Activated CD8-positive, alpha-beta T cell treated with anti-CD3 and anti-CD28 coated beads for 36 hours (primary cell): ENCODE measurements at regions not wholly inside any gene's neighbourhood (a gene's known extent, or its start where the extent isn't known, plus 50 kb on each side); places are given as distances from the start of the nearest gene placed in this dataset.

Experiments
- ATAC-seq: fragments of 200-7000 bp; cut with Tn5 transposase; one replicate; pipeline ENCODE4 v1.10.0; 2021; ENCODE audit warnings: mild to moderate bottlenecking, moderate library complexity
- CTCF ChIA-PET: fragments of 350-600 bp; sonication (Branson Sonifier 250); formaldehyde crosslinking; loops from one replicate; lab custom pipeline; 2021; ENCODE audit warnings: antibody characterized with exemption; lab: Charles Lee
- POLR2A ChIA-PET: fragments of 350-600 bp; sonication (Branson Sonifier 250); formaldehyde crosslinking; loops from one replicate; lab custom pipeline; 2021; ENCODE audit warnings: antibody characterized with exemption; lab: Charles Lee
- DNase-seq: peaks from one replicate; pipeline ENCODE4 v3.0.0-alpha.2; 2020
- H3K27ac Mint-ChIP-seq: one replicate; pipeline ENCODE4 v1.8.0; 2021; ENCODE audit warnings: mild to moderate bottlenecking, mixed read lengths
- H3K27me3 Mint-ChIP-seq: one replicate; pipeline ENCODE4 v1.8.0; 2021; ENCODE audit warnings: mixed read lengths
- H3K36me3 Mint-ChIP-seq: one replicate; pipeline ENCODE4 v1.8.0; 2021; ENCODE audit warnings: low read depth, mixed read lengths
- H3K4me1 Mint-ChIP-seq: one replicate; pipeline ENCODE4 v1.8.0; 2021; ENCODE audit warnings: low read depth, mixed read lengths
- H3K4me3 Mint-ChIP-seq: one replicate; pipeline ENCODE4 v1.8.0; 2021; ENCODE audit warnings: mild to moderate bottlenecking, moderate library complexity, mixed read lengths
- H3K9me3 Mint-ChIP-seq: one replicate; pipeline ENCODE4 v1.8.0; 2021; ENCODE audit warnings: mixed read lengths
- intact Hi-C: fragments of 100-400 bp; cut with micrococcal nuclease; formaldehyde crosslinking; loops from one replicate; pipeline ENCODE4 v1.10.0; 2022
- TF ChIP-seq, protein P1 (sequence below): fragments of 200-600 bp; IDR thresholded peaks from one replicate; pipeline ENCODE4 v1.8.0; 2022; ENCODE audit warnings: antibody characterized with exemption, mild to moderate bottlenecking

DNA sequence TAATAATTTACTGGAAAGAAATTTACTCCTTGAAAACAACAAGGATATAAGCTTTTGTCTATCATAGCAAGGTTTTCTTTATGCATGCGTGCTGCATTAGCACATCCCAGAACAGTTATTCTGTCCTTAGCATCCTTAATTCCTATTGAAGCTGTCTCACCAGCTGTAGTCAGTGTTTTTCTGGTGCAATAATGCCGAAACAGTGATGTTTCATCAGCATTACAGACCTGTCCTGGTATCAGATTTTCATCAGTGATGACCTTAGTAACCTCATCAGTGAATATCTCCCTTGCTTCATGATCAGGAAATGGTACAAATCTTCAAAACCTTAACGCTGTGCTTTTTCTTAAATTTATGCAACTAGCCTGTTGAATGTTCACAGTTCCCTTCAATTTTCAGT lies 264.7 kb upstream of the STARD13 start:
- no peak for DNase-seq
- no peak overlapping the region for H3K4me3 Mint-ChIP-seq
- ATAC-seq, result no peak
- peaks cover 18% of the 10 kb centered on the region for H3K4me1 Mint-ChIP-seq
- TF ChIP-seq, protein P1, sequence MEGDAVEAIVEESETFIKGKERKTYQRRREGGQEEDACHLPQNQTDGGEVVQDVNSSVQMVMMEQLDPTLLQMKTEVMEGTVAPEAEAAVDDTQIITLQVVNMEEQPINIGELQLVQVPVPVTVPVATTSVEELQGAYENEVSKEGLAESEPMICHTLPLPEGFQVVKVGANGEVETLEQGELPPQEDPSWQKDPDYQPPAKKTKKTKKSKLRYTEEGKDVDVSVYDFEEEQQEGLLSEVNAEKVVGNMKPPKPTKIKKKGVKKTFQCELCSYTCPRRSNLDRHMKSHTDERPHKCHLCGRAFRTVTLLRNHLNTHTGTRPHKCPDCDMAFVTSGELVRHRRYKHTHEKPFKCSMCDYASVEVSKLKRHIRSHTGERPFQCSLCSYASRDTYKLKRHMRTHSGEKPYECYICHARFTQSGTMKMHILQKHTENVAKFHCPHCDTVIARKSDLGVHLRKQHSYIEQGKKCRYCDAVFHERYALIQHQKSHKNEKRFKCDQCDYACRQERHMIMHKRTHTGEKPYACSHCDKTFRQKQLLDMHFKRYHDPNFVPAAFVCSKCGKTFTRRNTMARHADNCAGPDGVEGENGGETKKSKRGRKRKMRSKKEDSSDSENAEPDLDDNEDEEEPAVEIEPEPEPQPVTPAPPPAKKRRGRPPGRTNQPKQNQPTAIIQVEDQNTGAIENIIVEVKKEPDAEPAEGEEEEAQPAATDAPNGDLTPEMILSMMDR, result no peak
- no peaks in the 10 kb centered on the region for H3K27me3 Mint-ChIP-seq
- intact Hi-C loops, result loop anchor here (10.0 kb wide), 1 partner anchor 265 kb away; the partner anchor contains the start of gene RFC3
- peaks cover 3% of the 10 kb centered on the region for H3K9me3 Mint-ChIP-seq
- CTCF ChIA-PET, result no interaction called here
- POLR2A ChIA-PET, result no interaction called here
- H3K27ac Mint-ChIP-seq, result no peak overlapping the region
- no peaks in the 10 kb centered on the region for H3K36me3 Mint-ChIP-seq

DNA sequence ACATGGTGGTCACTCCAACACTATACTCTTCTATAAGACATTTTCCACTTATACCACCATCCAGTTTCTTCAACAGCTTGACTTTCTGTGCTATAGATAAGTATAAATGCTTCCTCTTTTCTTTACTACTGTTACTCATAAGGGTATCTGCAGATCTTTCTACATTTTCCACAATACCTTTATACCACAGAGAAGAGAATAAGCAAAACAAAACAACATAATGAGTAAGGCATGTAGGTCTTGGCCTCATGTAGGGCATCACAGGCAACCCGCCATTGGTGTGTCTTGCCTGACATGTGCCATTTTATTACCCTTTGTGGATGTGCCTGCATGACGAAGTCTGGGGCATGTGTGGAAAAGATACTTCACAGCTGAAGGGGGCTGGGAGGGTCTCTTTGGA lies 265.3 kb upstream of the STARD13 start:
- POLR2A ChIA-PET, result no interaction called here
- Mint-ChIP-seq H3K27me3 (peaks cover 2% of the 10 kb centered on the region), H3K36me3 (no peaks in the 10 kb centered on the region), H3K4me1 (peaks cover 15% of the 10 kb centered on the region), H3K9me3 (peaks cover 3% of the 10 kb centered on the region), H3K27ac (no peak overlapping the region), H3K4me3 (no peak overlapping the region)
- TF ChIP-seq, protein P1, result no peak
- ATAC-seq, result peak; percentile 39
- CTCF ChIA-PET, result no interaction called here
- DNase-seq, result no peak
- intact Hi-C loops, result loop anchor here (10.0 kb wide), 1 partner anchor 264 kb away; the partner anchor contains the start of gene RFC3

- POLR2A ChIA-PET, result no interaction called here
- DNase-seq (no peak), ATAC-seq (peak; percentile 42)
- intact Hi-C loops, result loop anchor here (5.0 to 10.0 kb wide), 2 partner anchors 167 to 260 kb away; partner anchors contain the start of gene RFC3
- Mint-ChIP-seq H3K27me3 (peaks cover 5% of the 10 kb centered on the region), H3K4me3 (no peak overlapping the region), H3K36me3 (no peaks in the 10 kb centered on the region), H3K27ac (no peak overlapping the region), H3K4me1 (peaks cover 6% of the 10 kb centered on the region), H3K9me3 (peaks cover 3% of the 10 kb centered on the region)
- TF ChIP-seq, protein P1, result no peak
- CTCF ChIA-PET, result interaction anchor here (0.9 to 1.4 kb wide), 2 partner anchors 12 to 60 kb away, joined by 3 read pairs; no protein-coding TSS in a partner anchor
Measured at GRCh38 chr13:33554919-33555791, 262.8 kb upstream of the RFC3 start.

DNA sequence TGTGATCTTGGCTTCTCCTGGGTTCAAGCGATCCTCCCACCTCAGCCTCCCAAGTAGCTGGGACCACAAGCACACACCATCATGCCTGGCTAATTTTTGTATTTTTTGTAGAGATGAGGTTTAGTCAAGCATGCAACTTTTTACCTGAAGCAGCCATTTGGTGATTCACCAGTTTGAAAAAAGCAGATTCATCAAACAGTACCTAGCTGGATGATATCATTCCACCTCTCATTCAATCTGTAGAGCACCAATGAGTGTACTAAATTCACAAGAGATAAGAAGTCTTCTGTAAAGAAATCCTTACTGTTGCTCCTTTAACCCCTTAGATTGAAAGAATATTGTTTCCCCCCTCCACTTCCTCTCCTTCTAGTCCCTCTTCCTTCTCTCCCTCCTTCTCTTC lies 261.1 kb upstream of the RFC3 start:
- H3K4me1 Mint-ChIP-seq, result peaks cover 6% of the 10 kb centered on the region
- CTCF ChIA-PET, result no interaction called here
- H3K27ac Mint-ChIP-seq, result no peak overlapping the region
- H3K9me3 Mint-ChIP-seq, result no peaks in the 10 kb centered on the region
- TF ChIP-seq, protein P1, result no peak
- peaks cover 8% of the 10 kb centered on the region for H3K27me3 Mint-ChIP-seq
- intact Hi-C loops, result loop anchor here (5.0 to 10.0 kb wide), 2 partner anchors 165 to 258 kb away; partner anchors contain the start of gene RFC3
- H3K4me3 Mint-ChIP-seq, result no peak overlapping the region
- POLR2A ChIA-PET, result no interaction called here
- DNase-seq (no peak), ATAC-seq (no peak)
- no peaks in the 10 kb centered on the region for H3K36me3 Mint-ChIP-seq

DNA sequence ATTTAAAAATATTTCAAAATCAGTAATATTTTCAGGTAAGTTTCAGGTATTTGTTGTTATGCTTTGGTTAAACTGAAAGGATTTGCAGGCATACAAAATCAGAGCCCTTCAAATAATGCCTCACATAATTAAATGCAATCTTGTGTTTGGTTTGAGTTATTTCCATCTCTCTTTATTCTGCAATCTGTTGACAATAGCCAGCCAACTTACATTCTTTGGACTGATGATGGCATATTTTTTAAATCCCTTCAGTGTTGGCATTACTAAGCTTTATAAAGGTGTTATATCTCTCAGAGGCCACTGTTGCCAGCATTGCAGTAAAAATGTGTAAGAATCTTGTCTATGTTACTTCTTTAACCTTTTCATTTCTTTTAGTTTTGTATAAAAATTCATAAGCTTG lies 257.2 kb upstream of the RFC3 start:
- no peak for ATAC-seq
- ChIA-PET POLR2A (interaction anchor here (1.1 kb wide), 1 partner anchor 17 kb away, joined by 6 read pairs; no protein-coding TSS in a partner anchor), CTCF (interaction anchor here (1.0 kb wide), 1 partner anchor 47 kb away, joined by 3 read pairs; no protein-coding TSS in a partner anchor)
- Mint-ChIP-seq H3K27ac (no peak overlapping the region), H3K9me3 (no peaks in the 10 kb centered on the region), H3K36me3 (no peaks in the 10 kb centered on the region), H3K27me3 (peaks cover 7% of the 10 kb centered on the region), H3K4me1 (peaks cover under 1% of the 10 kb centered on the region), H3K4me3 (no peak overlapping the region)
- TF ChIP-seq, protein P1, result no peak
- DNase-seq, result no peak
- intact Hi-C loops, result no loop called here
